Stimulated activated CD4-positive, alpha-beta T cell treated with anti-CD3 and anti-CD28 coated beads, TNF-alpha, amount 100 ng/mL, for 24 hours (primary cell): ENCODE measurements at regions not wholly inside any gene's neighbourhood (a gene's known extent, or its start where the extent isn't known, plus 50 kb on each side); places are given as distances from the start of the nearest gene placed in this dataset.
A peak's percentile ranks its signal among the peaks of the same experiment; 100 is the strongest.

Experiments
- DNase-seq, 3 experiments: peaks; one replicate each; pipeline ENCODE4 v3.0.0-alpha.2; 2020; ENCODE audit warnings: low read depth in 3 of 3

DNA sequence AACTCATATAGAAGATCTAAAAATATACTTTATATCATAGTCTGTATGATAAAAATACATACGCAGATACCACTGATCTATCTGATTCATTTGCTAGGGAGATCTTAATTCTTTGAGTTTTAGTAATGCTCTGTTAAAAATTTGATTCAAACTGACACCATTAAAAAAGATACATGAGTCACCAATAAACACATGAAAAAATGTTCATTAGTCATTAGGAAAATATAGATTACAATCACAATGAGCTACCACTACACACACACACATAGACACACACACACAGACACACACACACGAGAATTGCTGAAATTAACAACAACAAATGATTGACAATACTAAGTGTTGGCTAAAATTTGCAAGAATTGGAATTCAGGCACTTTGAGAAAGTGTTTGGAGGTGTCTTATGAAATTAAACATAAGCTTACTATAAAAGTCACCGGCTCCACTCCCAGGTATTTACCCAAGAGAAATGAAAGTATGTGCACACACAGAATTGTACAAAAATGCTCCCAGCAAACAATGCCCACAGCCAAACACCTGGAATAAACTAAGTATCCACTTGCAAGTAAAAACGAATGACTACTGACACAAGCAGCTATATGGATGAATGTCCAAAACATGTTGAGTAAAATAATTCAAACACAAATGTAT is 117.7 kb upstream of the GGTLC1 start:
- DNase-seq: no peak

DNA sequence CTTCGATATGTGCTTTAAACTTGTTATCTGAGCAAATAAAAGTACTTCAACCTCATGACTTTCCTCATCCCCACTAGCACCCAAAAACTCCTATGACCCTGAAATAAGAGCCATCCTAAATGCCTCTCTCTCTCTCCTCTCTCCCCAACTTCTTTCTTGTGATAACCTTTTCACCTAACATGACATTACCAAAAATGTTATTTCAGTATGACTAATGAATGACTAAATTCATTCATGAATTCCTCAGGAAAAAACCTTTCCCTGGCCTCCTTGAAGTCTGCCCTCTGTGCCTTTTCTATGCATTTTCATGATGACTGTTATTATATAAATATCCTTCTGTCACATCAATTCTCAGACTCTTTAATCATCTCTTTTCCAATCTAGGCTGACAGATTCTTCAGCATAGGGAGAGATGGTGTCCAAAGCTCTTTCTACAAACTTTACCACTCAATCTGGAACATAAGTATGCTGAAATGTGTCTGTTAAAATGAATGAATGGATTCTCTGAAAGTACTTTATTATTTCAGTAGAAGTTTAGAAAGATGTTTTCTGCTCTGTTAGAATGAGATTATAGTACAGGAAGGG is 114.3 kb upstream of the GGTLC1 start:
- DNase-seq: no peak

DNA sequence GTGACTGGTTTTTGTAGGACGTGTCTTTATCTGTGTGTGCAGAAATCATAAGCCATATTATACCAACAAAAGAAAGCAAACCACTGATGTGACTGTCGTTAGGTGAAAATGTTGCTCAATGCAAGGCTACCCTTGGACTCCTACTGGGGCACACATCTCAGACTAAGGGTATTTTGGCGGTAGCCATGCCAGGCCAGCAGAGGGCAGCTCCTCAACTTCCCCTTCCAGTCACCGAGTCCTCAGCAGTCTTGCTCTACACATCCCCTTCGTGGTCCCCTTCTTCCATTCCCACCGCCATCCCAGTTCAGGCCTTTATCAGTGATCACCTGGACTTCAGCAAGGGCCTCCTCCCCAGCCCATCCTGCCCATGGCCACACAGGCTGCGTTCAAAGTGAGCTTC is 113.7 kb upstream of the GGTLC1 start:
- DNase-seq: no peak

DNA sequence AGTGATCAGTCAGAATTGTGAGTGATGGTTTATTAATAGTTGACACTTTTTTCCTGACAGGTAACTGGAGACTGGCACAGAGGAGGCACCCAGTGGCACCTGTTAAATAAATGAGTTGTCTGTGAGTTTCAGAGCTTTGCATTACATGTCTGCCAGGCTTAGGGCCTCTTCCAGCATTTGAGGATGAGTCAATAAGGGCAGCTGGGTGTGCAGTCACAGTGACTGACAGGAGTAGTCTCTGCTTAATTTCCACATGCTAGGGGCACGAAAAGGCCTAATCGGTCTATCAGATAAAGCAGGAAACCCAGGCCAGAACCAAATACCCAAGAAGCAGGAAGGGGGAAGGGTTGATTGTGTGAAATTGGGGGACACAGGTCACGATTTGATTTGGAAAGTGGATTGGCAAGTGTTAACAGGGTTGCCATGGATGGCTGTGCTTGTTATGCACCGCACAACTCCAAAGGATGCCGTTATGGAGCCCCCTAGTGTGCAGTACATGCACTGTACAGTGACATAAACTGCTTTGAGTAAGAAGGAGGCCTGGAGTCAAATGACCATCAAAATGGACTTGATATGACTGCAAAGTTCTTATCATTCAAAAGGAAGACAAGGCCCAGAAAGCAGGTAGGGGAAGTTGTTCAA is 111.9 kb upstream of the GGTLC1 start:
- peak; percentile 11 to 25 (median 25) for DNase-seq

DNA sequence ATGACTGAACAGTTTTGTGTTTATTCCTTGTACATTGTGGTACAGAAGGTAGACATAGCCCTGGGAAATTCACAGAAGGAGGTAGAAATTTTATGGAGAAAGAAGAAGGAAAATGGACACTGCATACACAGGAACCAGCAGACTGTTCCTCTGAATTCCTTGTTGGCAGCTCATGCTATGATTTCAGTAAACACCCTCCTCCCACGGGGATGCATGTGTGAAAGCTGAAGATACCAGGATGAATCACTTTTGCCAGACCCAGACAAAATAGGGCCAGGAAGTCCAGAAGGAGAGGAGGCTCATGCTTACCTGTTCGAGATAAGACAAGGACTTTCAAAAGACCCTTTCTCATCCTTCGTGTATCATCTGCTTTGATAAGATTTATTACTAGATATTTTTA is 110.3 kb upstream of the GGTLC1 start:
- DNase-seq: no peak

DNA sequence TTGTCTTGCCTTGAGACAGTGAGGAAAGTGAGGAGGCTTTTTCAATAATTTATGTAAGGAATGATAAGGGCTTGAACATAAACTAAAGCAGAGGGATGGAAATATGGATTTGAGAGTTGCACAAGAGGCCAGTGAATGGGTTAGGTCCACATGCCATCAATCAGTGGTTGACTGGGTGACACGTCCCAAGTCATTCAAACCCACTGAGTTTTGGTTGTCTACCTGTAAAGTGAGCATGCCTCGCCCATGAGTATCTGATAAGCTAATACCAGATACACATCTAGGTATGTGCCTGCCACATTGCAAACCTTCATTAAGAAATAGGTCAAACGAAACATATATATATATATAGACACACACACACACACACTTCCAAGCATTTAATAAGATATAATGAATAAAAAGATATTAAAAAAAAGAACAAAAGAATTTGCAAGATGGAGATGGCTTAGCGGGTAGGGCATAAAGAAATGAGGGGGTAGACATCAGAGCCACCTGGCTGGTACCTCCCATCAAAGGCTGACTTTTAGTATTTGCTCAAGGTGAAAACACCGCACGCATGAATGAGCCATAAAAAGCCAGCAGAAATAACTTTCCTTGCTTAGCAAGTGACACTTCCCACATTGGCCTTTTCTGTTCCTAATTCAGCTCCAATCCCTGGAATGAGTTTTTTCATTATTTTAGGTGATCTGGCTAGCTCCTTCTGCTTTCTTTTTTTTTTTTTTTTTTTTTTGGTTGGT is 109.1 kb upstream of the GGTLC1 start:
- DNase-seq: no peak

DNA sequence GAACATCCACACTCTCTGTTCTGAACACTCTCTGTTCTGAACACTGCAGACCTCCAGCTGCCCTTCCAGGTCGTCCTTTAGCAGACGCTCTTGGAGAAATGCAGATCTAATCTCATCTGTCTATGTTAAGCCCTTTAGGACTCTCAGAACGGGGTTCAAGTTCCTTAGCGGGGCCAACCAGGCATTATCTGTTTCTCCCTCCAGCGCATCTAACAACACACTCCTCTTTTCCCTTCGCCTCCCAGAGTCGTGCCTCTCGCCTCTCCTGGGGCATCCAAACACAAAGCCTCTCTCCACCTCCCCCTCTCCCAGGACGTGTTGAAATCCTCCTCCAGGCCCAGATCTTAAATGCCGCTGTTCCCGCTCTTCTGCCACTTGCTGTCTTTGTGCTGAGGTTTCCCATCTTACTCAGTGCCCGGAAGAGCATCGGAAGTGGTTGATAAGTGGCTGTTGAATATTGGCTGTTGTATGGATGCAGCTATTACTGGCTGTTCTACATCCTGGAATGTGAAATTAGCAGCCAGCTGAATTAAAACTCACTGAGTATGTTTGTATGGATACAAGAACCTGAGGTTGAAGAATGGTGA is 108.4 kb upstream of the GGTLC1 start:
- DNase-seq: no peak

DNA sequence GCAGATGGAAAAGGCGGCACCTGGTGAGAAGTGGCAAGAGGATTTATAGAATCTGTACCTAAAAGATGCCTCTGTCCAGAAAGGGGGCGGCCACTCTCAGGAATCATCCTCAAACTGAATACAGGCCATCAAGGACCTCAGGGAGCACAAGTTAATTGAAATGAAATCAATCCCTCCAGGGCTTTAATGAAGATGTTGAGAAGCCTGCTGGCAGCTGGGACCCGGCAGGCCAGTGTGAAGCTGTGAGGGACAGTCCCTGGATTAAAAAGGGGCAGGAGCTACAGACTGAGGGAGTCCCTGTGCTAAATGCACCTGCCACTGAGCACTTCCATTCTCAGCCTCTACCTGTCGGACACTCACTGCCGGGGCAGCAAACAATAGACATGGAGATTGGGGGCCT is 107.7 kb upstream of the GGTLC1 start:
- DNase-seq: no peak

DNA sequence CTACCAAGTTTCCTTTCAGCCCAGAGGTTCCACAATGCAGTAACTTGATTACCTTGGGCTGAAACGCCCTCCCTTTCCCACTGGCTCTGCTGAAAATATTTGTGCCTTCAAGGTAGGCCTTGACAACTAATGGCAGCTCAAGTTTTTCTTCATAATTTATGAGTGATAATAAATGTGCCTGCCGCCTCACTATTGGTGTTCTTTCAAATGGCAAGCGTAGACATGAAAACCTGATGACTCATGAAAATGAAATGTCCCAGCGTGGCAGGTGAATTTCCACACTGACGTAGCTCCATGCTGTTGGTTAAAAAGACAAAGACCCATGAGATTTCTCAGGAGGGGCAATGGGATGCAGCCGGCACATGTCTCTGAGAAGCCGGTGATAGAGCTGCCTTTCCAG is 107.2 kb upstream of the GGTLC1 start:
- no peak for DNase-seq

DNA sequence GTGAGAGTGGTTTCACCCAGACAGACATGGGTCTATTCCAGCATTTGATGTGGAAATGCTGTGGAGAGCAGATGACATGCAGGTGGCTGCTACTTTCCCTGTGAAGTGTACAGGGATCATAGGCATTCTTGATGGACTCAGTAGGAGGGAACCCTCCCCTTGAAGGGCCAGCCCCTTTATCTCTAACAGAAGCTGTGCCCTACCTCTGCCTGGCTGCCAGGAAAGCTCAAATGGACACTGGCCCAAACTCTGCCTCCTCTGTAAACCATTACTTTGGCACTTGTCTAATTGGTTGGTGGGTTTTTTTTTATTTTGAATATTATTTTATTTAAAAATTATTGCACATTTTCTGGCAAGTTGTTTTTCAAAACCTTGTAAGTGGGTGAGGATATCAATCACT is 106.7 kb upstream of the GGTLC1 start:
- DNase-seq: no peak

DNA sequence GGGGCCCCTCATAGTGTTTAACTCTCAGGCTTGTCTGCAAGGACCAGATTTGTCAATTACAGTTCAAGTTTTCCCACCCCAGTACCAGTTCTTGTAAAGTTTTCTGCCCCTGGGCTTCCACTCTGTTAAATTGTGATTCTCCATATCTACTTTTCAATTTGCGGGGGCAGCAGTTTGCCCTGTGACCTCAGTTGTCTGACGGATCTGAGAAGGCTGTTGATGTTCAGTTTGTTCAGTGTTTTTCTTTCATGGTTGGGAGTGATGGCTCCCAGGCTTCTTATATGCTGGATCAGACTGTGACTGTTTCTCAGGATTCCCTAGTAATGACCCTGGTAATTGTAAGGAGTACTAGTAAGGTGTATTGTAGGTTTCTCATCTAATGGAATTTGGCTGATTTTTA is 101.0 kb upstream of the GGTLC1 start:
- no peak for DNase-seq

DNA sequence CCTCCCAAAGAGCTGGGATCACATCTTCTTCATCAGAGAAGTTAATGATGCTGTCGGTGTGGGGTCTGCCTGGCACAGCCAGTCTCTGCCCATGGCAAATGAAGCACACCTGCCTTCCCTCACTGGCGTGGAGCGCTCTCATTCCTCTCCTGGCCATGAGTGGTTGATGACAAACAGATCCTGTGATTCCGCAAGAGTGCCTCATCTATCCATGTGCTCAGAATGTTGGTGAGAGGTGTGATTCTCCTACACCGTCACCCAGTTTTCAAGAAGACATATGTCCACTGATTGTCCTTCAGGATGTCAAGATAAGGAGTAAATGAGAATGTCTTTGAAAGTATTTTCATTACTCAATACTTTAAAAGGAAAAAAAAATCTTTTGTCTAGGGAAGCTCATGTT is 97.5 kb upstream of the GGTLC1 start:
- no peak for DNase-seq

DNA sequence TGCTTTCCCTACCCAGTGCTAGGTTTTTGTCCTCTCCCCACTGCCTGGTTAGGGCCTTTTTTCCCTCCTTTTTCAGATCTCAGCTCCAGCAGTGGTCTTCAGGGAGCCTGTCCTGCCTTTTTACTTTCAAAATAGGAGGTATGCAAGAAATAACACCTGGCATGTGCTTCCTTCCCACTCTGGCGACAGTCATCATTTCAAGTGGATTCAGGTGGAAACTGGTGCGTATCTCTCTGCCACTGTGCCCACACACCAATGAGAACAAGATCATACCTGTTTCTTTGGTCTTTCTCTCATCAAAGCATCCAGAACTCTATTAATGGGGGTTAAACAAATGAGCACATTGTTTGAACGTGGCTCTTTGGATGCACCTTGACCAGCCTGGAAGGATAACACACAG is 95.7 kb upstream of the GGTLC1 start:
- DNase-seq: no peak

DNA sequence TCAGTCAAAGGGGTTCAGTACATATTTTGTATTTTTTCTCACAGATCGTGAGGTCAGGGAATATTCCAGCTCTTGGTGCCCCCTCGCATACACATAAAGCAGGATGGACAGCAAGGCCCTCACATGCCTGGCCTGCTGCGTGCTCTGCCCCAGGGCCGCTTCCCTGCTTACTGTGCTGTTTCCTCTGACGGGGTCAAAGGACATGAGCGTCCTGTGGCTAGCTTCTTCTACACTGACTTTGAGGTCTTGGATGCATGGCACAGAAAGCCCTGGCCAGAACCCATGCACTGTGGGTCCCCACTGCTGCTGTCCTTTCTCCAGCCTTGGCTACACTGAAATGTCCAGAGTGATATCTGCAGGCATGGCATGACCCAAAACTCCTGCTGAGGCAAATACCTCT is 92.5 kb upstream of the GGTLC1 start:
- DNase-seq: no peak

DNA sequence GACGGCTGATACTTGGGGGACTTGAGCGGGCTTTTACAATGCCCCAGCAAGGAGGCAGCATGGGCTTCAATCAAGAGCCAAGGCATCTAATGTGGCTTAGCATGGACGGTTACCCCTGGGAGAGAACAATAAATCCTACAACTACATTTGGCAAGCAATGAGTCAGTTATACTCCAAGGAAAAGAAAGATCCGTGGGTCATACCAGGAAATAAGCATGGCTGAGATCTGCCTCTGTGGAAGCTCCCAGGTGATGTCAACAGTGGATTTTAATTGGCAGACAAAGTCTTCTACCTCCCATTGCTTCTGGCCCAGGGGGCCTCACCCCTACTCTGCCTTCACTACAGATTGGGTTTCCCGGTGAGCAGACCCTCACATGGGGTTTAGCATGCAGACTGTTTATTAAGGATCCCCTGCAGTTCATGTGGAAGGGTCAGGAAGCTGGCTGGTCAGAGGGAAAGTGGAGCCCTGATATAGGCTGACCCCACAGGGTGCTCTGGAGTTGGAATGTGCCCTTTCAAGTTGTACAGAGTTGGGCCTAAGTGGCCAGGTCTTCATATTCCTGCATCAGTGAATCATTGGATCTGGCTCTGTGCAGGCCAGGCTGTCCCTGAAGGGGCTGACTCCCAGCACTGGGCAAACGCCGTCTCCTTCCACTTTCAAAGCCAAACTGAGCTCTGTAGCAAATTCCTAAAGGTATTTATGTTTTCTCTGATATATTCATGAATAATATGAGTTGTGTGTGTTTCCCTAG is 91.3 kb upstream of the GGTLC1 start:
- no peak for DNase-seq

DNA sequence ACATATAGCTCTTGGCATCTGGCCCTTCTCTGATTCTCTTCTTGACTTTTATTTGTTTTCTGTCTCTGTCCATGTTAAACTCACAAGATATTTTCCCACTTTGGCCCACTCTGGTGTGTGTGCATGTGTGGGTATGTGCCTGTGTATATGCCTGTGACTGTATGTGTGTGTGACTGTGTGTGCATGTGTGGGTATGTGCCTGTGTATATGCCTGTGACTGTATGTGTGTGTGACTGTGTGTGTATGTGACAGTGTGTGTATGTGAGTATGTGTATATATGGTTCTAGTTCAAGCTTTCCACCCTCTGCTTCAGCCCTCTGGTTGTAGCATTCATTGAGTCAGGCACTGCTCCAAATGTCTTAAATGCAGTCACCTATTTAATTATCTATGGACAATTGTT is 88.6 kb upstream of the GGTLC1 start:
- no peak for DNase-seq

DNA sequence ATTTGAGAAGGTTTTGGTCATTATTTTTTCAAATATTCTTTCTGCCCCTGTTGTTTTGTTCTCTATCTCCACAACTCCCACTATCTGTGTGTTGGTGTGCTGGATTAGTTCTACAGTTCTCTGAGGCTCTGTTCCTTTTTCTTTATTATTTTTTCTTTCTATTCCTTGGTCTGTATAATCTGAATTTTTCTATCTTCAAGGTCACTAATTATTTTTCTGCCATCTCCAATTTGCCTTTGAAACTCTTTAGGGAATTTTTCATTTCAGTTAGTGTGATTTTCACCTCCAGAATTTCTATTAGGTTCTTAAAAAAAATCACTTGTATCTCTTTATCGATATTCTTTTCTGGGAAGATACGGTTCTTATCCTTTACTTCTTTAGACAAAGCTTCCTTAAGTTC is 82.1 kb upstream of the GGTLC1 start:
- DNase-seq: no peak

DNA sequence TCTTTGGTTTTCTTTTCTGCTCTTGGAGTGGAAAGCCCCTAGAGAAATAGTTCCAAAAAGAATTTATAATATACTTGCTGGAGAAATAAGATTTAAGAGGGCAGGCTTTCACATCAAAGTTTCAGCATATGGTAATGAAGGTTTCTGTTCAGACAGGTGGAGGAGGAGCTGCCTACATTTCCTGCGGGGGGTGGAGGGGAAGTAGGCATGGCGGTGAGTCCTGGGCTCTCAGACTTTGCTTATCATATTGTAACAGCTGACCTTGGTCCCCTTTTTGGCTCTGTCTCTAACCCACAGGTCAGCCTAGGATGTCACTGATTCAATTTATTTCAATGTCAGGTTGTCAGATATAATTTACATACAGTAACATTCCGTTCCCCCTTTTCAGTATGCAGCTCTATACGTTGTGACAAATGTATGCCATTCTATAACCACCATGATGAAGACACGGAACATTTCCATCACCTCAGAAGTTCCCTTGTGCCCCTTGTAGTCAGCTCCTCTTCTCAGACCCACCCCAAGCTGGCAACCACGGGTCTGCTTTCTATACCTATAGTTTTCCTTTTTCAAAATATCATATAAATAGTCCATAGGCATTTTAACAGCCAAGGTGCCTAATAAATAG is 77.6 kb upstream of the GGTLC1 start:
- no peak for DNase-seq

DNA sequence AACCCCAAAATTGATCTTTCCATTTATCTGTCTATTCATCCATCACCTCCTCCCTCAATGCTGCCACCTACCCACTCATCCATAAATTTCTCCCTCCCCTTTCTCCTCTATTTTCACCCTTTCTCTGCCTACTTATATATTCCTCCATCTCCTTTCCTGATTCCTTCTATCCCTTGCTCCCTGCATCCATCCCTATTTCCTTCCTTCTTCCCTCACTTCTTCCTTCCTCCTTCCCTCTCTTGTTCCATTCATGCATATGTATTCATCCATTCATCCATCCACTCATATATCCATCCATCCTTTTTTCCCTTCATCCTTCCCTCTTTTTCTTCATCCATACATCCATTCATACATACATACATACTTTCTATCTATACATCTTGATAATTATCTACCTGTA is 76.3 kb upstream of the GGTLC1 start:
- DNase-seq: no peak

DNA sequence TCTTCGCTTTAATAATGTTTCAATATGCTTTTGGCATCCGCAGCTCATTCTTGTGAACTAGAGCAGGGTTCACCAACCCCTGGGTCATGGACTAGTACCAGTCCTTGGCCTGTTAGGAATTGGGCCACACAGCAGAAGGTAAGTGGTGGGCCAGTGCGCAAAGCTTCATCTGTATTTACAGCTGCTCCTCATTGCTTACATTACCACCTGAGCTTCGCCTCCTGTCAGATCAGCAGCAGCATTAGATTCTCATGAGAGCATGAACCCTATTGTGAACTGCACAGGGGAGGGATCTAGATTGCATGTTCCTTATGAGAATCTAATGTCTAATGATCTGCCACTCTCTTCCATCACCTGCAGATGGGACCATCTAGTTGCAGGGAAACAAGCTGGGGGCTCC is 75.5 kb upstream of the GGTLC1 start:
- DNase-seq: no peak

DNA sequence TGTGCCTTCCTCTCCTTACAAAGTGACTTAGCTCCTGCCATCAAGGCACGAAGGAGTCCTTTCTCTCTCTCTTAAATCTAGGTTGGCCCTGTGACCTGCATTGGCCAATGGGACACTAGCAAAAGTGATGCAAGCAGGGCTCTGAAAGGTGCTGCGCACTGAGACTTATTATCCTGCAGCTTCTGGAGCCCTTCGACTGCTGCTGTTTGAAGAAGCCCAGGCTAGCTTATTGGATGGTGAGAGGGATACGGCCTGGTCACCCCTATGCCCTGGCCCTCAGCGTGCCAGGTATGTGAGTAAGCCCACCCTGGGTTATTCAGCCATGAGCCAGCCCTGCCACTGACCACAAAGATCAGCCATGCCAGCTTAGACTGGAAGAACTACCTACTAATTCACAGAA is 74.5 kb upstream of the GGTLC1 start:
- no peak for DNase-seq
